ENCODE measurements at regions not wholly inside any gene's neighbourhood (a gene's known extent, or its start where the extent isn't known, plus 50 kb on each side); places are given as distances from the start of the nearest gene placed in this dataset.
"Not testable (repeated sequence)": the region's sequence is repeated elsewhere in the genome, so short reads cannot be mapped to it uniquely, and the experiment has no call there.

GRCh38 chr1:194039578-194039977, 853.2 kb upstream of the B3GALT2 start:
- no peak for DNase-seq

- no peak for DNase-seq
Observed at GRCh38 chr1:194033646-194034045, 847.2 kb upstream of the B3GALT2 start.

DNA sequence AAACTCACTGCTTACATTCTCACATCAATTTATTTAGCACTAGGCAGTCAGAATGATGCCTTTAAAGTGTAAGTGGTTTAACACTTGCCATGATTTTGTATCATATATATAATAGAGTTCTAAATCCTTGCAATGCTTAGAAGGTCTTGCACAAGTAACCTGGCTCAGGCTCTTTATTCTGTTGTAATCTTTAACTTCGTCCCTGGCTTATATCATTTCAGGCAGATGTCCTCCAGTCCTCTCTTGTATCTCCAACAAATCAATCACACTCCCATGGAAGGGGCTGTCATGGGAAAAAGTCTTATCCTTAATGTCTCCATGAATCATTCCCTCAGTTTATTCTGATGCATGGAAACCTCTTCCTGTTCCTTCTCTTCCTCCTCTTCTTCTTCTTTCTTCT, 841.6 kb upstream of the B3GALT2 start:
- no peak for DNase-seq

GRCh38 chr1:194026422-194026821, 840.0 kb upstream of the B3GALT2 start:
- DNase-seq, result no peak

GRCh38 chr1:194024659-194025058, 838.2 kb upstream of the B3GALT2 start:
- no peak for DNase-seq

DNA sequence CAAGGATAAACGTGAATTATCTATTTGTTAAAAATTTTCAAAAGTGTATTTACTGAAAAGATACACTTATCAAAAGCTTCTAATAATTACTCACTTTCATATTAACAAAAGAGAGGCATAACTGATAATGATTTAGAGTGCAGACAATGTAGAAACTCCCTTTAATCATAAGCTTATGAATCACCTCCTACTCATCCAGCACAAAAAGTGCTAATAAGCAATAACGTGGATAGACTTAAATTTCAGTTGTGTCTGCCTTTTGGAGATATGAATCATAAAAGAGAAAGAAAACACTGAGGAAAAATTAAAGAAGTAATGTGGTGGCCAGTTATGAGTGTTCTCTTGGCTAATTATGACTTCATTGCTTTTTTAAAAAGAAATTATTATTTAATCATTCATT, 827.6 kb upstream of the B3GALT2 start:
- DNase-seq, result no peak

DNA sequence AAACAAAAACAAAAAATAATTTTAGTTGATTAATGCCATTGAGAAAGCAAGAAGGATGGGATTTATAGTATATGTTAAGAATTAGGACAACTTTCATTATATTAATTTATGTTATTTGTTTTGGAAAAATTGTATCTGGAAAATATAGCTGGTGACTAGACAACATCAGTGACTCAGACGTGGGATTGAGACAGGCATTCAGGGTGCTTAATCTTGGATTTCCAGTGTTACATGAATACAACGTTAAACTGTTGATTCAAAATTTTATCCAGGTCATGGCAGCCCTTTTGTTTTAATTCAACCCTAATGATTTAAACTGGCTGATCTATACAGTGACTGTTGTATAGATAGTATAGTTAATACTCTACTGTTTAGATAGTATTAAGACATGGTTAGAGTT, 827.1 kb upstream of the B3GALT2 start:
- DNase-seq, result no peak

DNA sequence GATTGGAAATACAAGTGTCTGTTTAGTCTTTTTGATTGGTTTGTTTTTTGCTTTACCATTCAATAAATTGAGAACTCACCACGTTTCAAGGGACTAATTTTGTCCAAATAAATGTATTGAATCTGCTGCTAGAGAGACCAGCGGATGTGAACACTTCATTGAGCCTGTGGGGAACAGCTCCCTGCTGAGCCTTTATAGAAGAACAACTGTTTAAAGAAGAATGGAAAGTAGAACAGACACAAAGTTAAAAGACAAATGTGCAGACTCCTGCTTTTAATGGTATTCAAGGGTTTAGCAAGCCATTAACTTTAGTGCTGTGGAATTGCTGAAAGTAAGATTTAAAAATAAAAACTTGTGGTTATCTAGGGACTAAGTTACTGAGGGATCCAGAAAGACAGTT, 817.7 kb upstream of the B3GALT2 start:
- no peak for DNase-seq

- DNase-seq, result not testable (repeated sequence)
Observed at GRCh38 chr1:194001726-194002350, 815.4 kb upstream of the B3GALT2 start.

DNA sequence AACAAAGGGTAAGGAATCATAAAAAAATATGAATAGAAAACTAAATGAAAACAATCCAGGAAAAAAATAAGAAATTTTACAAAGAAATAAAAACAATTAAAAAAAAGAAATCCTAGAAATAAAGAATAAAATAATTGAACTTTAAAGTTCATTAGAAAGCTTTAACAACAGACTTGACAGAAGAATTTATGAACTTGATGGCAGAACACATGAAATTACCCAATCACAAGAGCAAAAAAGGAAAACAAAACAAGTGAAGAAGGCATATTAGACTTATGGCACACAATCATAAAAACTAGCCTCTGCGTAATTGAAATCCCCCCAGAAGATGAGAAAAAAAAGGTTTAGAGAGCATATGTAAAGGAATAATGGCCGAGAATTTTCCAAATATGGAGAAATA, 802.5 kb upstream of the B3GALT2 start:
- DNase-seq, result no peak

GRCh38 chr1:193979219-193979618, 792.8 kb upstream of the B3GALT2 start:
- DNase-seq, result no peak

DNA sequence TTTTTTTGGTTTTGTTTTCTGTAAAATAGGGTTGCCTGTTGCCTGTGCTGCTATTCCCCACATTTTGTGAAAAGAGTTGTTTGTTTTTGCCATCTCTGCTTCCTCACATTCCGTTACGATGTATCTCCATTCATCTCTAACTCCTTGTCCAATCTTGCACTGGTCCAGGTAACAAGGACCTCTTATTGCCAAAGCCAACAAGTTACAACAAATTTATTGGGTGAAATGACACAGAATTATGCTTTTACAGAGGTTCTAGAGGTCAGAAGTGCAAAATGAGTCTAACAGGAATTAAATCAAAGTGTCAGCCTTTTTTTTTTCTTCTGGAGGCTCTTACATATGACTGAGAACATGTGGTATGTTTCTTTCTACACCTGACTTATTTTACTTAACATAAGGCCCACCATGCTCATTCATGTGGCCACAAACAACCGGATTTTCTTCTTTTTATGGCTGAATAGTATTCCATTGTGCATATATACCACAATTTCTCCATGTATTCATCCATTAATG, 787.9 kb upstream of the B3GALT2 start:
- no peak for DNase-seq

DNA sequence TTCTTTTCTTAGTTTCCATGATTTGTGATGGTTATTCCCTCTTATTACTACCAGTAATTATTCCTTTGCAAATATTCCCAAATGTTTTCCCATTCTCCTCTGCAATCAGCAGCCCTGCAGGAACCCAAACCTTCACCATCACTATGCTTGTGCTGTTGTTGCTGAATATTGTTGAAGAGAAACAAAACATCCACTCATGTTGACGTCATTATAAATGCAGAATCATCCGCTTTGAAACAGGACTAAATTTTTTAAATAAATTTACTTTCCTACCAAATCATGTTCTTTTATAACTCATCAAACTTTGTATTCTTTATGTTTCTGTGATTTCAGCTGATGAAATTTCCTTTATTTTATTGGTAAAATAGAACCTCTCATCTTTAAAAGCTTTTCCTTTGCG, 787.0 kb upstream of the B3GALT2 start:
- DNase-seq, result no peak

- DNase-seq, result no peak
Observed at GRCh38 chr1:193971595-193971994, 785.2 kb upstream of the B3GALT2 start.

GRCh38 chr1:193960499-193960898, 774.1 kb upstream of the B3GALT2 start:
- DNase-seq, result no peak

DNA sequence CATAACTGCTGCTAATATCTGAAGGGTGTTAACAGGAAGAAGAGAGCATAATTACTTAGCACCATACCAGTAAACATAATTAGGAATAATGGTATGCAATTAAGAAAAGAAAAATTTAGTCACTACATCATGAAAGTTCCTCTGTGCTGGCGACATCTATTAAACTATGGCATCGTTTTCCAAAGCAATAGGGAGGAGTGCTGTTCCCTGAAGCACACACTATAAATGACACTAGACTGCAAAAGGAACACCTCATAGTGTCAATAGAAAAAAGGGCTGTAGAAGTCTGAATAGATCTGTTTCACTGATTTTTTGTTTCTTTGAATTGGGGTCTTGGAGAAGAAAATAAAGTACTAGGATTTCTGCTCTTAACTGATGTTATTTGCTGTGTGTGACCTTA, 773.6 kb upstream of the B3GALT2 start:
- DNase-seq, result no peak

- no peak for DNase-seq
Observed at GRCh38 chr1:193957556-193958095, 771.2 kb upstream of the B3GALT2 start.

GRCh38 chr1:193952778-193953374, 766.5 kb upstream of the B3GALT2 start:
- no peak for DNase-seq

DNA sequence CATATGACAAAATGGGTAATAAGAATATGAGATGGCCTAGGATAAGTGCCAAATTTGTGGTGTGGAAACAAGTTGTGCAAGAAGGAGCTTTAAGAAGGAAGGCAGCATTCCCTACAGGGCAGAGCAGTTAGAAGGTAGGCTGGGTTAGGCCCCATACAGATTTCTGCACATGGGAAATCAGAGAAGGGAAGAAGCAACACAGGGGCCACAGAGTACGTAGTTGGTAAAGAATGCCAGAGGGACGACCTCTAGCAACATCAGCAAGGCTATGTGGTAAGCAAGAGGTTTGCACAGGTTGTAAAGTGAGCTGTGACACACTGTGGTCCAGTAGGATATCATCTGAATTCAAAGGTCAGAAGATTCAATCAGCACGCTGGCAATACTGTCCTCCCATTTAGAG, 765.6 kb upstream of the B3GALT2 start:
- DNase-seq, result no peak

- DNase-seq, result no peak
Observed at GRCh38 chr1:193944454-193944853, 758.0 kb upstream of the B3GALT2 start.

DNA sequence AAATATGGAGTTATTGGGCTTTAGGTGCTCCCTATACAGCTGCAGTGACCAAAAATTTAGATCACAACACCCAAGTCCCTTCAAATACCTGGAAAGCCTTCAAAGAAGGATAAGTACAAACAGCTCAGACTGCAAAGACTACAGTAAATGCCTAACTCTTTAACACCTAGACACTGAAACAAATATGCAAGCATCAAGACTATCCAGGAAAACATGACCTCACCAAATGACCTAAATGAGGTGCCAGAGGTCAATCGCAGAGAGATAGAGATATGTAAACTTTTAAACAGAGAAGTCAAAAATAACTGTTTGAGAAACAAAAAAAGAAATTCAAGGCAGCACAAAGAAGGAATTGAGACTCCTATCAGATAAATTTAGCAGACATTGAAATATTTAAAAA, 753.8 kb upstream of the B3GALT2 start:
- no peak for DNase-seq

DNA sequence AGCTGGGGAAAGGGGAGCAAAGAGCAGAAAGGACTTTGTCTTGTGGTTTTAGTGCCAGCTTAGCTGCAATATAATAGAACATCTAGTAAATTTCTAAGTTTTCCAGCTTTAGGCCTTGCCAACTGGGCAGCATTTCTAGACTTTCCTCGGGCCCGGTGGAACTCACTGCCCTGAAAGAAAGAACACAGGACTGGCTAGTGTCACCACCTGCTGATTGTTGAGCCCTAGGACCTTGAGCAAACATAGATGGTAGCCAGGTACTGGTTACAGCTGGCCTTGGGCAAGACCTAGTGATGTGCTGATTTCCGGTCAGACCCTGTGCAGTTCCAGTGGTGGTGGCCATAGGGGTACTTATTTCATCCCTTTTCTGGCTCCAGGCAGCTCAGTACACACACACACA, 753.2 kb upstream of the B3GALT2 start:
- DNase-seq, result no peak

DNA sequence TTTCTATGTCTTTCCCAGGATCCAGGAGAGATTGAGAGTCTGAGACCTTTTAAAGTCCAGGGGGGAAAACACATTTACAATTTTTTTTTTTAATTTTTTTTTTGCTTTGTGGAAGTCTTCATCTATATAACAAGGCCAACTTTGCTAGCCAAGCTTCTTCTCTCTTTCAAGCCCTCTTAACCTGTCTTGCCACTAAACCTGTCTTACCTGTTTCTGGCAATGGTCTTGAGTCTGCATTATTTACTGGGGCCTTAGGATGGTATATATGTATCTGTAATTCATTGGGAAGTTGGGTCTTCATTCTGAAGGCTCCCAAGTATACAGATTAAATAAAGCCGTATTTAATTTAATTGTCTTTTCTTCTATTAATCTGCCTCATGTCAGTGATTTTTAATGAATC, 750.9 kb upstream of the B3GALT2 start:
- no peak for DNase-seq

DNA sequence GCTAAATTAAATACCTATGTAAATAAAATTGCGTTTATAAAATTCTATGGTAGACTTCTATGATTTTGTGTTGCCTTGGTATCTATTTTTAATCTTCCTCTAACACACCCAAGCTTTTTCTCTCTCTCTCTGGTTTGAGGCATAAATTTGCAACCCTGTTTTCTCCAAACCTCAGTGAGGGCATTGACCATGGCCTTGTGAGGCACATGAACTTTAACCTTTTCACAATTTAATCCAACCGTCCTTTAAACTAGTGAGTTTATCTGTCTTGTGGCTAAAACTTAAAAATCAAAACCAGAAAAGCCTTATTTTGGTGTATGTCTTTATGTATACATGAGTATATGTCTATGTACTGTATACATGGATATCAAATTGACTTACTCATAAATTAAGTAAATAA, 746.6 kb upstream of the B3GALT2 start:
- no peak for DNase-seq

- no peak for DNase-seq
Observed at GRCh38 chr1:193931356-193931755, 744.9 kb upstream of the B3GALT2 start.
